Body of pancreas (tissue), 4 donors: ENCODE measurements at regions not wholly inside any gene's neighbourhood (a gene's known extent, or its start where the extent isn't known, plus 50 kb on each side); places are given as distances from the start of the nearest gene placed in this dataset.

ENCODE experiments used
- ATAC-seq: fragments of 150-250 bp; one replicate; pipeline ENCODE4 v1.9.1; 2016
- DNase-seq, 4 donors: peaks; one replicate each; pipeline ENCODE4 v3.0.0-alpha.2; 2019
- H3K27ac ChIP-seq, 4 donors: fragments of 200-600 bp; sonication (generic); 1 replicate in 3 of 4; 2 replicates in 1 of 4; pipeline versions ENCODE4 v1.5.1 to v1.6.1; 2016 to 2019; ENCODE audit warnings: mild to moderate bottlenecking in 1 of 4, mixed read lengths in 1 of 4, moderate library complexity in 1 of 4
- H3K27me3 ChIP-seq, 2 donors: fragments of 200-600 bp; sonication (generic); one replicate each; pipeline ENCODE4 v1.6.0; 2016; ENCODE audit warnings: mild to moderate bottlenecking in 1 of 2
- H3K36me3 ChIP-seq, 2 donors: fragments of 200-600 bp; sonication (generic); replicated peaks in 1 of 2; 2 replicates each; pipeline ENCODE4 v1.5.1; 2016; ENCODE audit warnings: low read depth in 2 of 2; ENCODE audit not compliant: insufficient read depth in 1 of 2
- H3K4me1 ChIP-seq: fragments of 200-600 bp; sonication (generic); one replicate; pipeline ENCODE4 v1.6.0; 2016
- H3K4me3 ChIP-seq, 2 donors: fragments of 200-600 bp; sonication (generic); 1 replicate in 1 of 2; 2 replicates in 1 of 2; pipeline ENCODE4 v1.5.1; 2016 to 2019
- H3K9me3 ChIP-seq, 3 donors: fragments of 200-600 bp; sonication (generic); 1 replicate in 2 of 3; 2 replicates in 1 of 3; pipeline ENCODE4 v1.5.1; 2016
- POLR2A ChIP-seq, 3 donors: fragments of 450-650 bp; IDR thresholded peaks; one replicate each; pipeline ENCODE4 v1.6.1; 2016; ENCODE audit warnings: antibody characterized with exemption in 3 of 3, mild to moderate bottlenecking in 2 of 3
- WGBS, 2 donors: methylation state at CpG; one replicate each; pipeline ENCODE4 v1.1.5; 2017; 5-methylcytosine and 5-hydroxymethylcytosine counted together
- intact Hi-C: fragments of 100-400 bp; cut with DNase I; formaldehyde crosslinking; loops from one replicate; pipeline ENCODE4 v1.15.1; 2023
- TF ChIP-seq, protein P1 (sequence below), 7 experiments: fragments of 450-650 bp in 4 of 7; fragments of 200-600 bp in 3 of 7; sonication (generic) in 3 of 7; IDR thresholded peaks; one replicate each; pipeline ENCODE4 v1.5.1; 2016 to 2019; ENCODE audit warnings: antibody characterized with exemption in 7 of 7

DNA sequence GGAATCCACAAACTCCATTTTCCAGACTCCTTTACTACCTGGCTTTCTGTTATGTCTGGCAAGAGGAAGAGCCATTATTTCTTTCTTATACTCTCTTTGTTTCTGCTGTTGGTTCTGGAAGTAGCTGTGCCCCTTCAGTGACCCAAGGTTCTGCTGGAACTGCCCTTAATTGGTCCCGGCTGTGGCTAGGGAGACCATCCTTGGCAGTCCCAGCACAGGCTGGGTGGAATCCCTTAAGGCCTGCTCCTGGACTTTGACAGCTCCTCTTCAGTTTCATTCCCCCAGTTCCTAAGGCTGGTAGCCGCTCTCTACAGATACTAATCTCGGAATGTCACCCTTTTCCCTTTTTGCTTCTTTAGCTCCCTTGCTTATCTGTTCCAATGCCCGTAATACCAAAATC, 81.9 kb upstream of the GLIS3 start:
- no peak for ATAC-seq
- intact Hi-C loops = no loop called here
- no peak for DNase-seq
- no peaks in the 10 kb centered on the region for H3K4me1 ChIP-seq
- H3K4me3 ChIP-seq = no peak overlapping the region
- 78 to 84% methylated on average over 4 of the region's 4 CpGs for WGBS, 2 donors
- H3K36me3 ChIP-seq = no peaks in the 10 kb centered on the region
- no peaks in the 10 kb centered on the region for H3K27me3 ChIP-seq
- H3K9me3 ChIP-seq = no peaks in the 10 kb centered on the region
- no peak overlapping the region for H3K27ac ChIP-seq
- TF ChIP-seq, protein P1, sequence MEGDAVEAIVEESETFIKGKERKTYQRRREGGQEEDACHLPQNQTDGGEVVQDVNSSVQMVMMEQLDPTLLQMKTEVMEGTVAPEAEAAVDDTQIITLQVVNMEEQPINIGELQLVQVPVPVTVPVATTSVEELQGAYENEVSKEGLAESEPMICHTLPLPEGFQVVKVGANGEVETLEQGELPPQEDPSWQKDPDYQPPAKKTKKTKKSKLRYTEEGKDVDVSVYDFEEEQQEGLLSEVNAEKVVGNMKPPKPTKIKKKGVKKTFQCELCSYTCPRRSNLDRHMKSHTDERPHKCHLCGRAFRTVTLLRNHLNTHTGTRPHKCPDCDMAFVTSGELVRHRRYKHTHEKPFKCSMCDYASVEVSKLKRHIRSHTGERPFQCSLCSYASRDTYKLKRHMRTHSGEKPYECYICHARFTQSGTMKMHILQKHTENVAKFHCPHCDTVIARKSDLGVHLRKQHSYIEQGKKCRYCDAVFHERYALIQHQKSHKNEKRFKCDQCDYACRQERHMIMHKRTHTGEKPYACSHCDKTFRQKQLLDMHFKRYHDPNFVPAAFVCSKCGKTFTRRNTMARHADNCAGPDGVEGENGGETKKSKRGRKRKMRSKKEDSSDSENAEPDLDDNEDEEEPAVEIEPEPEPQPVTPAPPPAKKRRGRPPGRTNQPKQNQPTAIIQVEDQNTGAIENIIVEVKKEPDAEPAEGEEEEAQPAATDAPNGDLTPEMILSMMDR (IDR thresholded peaks at IDR 0.05) = no peak
- TF ChIP-seq POLR2A (IDR thresholded peaks at IDR 0.05) = no peak

DNA sequence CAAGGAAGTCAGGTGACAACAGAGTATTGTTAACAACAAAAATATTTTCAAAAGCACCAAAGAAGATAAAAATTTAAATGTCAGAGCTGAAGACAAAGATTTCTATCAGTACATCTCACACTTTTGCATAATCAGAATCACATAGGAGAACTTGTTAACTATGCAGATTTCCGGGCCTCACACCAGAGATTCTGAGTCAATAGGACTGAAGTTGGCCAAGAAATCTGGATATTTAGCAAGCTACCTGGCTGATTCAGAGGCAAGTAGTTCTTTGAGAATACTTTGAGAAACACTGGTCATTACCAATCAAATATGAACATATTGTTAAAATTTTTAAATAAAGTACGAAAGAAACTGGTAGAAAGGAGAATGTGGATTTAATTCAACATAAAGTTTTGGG, 80.5 kb upstream of the GLIS3 start:
- no peaks in the 10 kb centered on the region for H3K9me3 ChIP-seq
- 57 to 80% methylated on average over 2 of the region's 2 CpGs for WGBS, 2 donors
- H3K4me3 ChIP-seq = no peak overlapping the region
- no peaks in the 10 kb centered on the region for H3K36me3 ChIP-seq
- H3K27me3 ChIP-seq = no peaks in the 10 kb centered on the region
- no peak overlapping the region for H3K27ac ChIP-seq
- TF ChIP-seq, protein P1 (IDR thresholded peaks at IDR 0.05) = no peak
- no peak for TF ChIP-seq POLR2A (IDR thresholded peaks at IDR 0.05)
- ATAC-seq (no peak), DNase-seq (no peak)
- H3K4me1 ChIP-seq = no peaks in the 10 kb centered on the region
- intact Hi-C loops = no loop called here

DNA sequence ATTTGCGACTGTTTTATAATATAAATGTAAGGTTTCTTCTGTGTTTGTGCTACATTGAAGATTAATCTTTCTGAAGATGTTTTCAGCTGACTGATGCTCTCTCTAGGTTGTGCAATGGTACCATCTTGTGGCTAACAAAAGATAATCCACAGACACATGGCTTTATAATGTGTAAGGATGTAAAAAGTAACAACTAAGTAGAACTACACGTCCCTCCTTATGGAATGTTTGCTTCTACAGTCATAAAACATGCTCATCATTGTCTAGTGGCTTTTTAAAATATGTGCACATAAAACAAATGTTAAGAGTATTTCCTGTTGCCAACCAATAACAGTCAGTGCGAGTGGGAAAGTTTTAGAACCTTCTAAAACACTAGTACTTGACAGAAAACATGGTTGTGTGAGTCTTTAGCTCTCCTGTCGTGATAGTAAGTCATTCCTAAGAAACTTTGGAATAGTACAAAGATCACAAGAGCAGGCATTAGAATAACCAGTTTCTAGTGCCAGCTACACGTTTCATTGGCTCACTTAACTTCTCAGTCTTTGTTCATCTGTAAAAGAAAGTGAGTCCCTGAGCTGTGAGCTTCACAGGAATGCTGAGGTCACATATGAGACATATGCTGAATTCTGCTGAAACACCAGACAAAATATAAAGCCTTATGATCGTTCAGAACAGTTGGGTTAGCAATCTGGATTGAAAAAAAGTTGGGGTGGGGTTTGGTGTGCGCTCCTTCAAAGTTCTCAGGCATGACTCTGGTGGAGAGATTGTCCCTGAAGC, 75.7 kb upstream of the GLIS3 start:
- intact Hi-C loops = no loop called here
- DNase-seq = no peak
- no peak for TF ChIP-seq POLR2A (IDR thresholded peaks at IDR 0.05)
- TF ChIP-seq, protein P1 (IDR thresholded peaks at IDR 0.05) = peak in 5 of 7 experiments; percentile 15 to 52 (median 40)
- H3K36me3 ChIP-seq = no peaks in the 10 kb centered on the region
- ATAC-seq = no peak
- no peaks in the 10 kb centered on the region for H3K4me1 ChIP-seq
- no peaks in the 10 kb centered on the region for H3K27me3 ChIP-seq
- WGBS, 2 donors = 37% methylated on average over 7 of the region's 7 CpGs
- H3K9me3 ChIP-seq = no peaks in the 10 kb centered on the region
- H3K4me3 ChIP-seq = no peak overlapping the region
- no peak overlapping the region for H3K27ac ChIP-seq

DNA sequence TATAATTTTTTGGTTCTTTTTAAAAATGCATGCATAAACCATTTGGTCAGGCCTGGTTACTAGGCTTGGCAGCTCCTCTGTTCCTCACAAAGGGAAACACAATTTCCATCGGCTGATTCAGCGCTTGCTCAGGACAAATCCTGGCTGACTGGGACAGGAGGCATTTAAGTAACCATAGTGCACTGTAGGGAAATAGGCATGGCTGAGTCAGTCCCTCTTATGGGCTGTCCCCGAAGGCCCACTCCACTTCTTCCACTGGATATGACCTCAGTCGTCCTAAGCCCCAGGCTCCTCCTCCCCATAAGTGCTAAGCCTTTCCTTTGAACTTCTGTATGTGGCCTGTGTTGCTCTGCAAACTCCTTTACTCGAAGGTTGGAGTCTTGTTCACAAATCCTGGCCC, 71.2 kb upstream of the GLIS3 start:
- TF ChIP-seq, protein P1 (IDR thresholded peaks at IDR 0.05) = no peak
- no peak for TF ChIP-seq POLR2A (IDR thresholded peaks at IDR 0.05)
- Histone ChIP-seq H3K27ac (no peak overlapping the region), H3K4me3 (no peak overlapping the region), H3K36me3 (no peaks in the 10 kb centered on the region), H3K9me3 (no peaks in the 10 kb centered on the region), H3K4me1 (no peaks in the 10 kb centered on the region), H3K27me3 (no peaks in the 10 kb centered on the region)
- ATAC-seq = no peak
- 67 to 70% methylated on average over 5 of the region's 5 CpGs for WGBS, 2 donors
- intact Hi-C loops = no loop called here
- DNase-seq = no peak

DNA sequence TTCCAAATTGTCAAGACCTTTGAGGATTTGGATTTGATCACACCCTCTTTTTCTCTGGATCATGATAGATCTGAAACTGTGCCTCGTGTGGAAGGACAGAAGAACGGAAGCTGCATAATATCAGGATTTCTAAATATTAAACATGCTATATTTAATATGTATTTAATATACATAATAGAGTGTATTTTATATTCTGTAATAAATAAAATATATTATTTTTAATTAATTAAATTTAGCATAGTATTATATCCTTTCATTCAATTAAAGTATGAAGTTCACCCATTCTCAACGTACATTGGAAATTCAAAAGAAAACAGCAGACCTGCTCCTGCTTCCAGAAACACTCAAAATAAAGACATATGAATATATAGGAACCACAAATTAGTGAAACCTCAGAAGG, 70.6 kb upstream of the GLIS3 start:
- intact Hi-C loops = no loop called here

More for the DNA sequence above, 70.6 kb upstream of the GLIS3 start:
- no peak overlapping the region for H3K4me3 ChIP-seq
- H3K27me3 ChIP-seq = no peaks in the 10 kb centered on the region
- no peaks in the 10 kb centered on the region for H3K36me3 ChIP-seq
- H3K9me3 ChIP-seq = no peaks in the 10 kb centered on the region
- WGBS, 2 donors = 88 to 89% methylated on average over 3 of the region's 3 CpGs
- DNase-seq (no peak), ATAC-seq (no peak)
- TF ChIP-seq POLR2A (IDR thresholded peaks at IDR 0.05) = no peak
- TF ChIP-seq, protein P1 (IDR thresholded peaks at IDR 0.05) = no peak
- no peaks in the 10 kb centered on the region for H3K4me1 ChIP-seq
- H3K27ac ChIP-seq = no peak overlapping the region
